Ascending aorta (tissue), 2 donors: ENCODE measurements at regions not wholly inside any gene's neighbourhood (a gene's known extent, or its start where the extent isn't known, plus 50 kb on each side); places are given as distances from the start of the nearest gene placed in this dataset.

Experiments
- DNase-seq, 2 donors: peaks; one replicate each; pipeline ENCODE4 v3.0.0-alpha.2; 2019; ENCODE audit warnings: low spot score in 2 of 2
- H3K27ac ChIP-seq, 2 donors: fragments of 200-600 bp; sonication (generic); one replicate each; pipeline ENCODE4 v1.5.1; 2016 to 2017; ENCODE audit warnings: mild to moderate bottlenecking in 1 of 2
- H3K27me3 ChIP-seq: fragments of 200-600 bp; sonication (generic); one replicate; pipeline ENCODE4 v1.5.1; 2017
- H3K36me3 ChIP-seq, 2 donors: fragments of 200-600 bp; sonication (generic); one replicate each; pipeline ENCODE4 v1.5.1; 2016
- H3K4me1 ChIP-seq, 2 donors: fragments of 200-600 bp; sonication (generic); one replicate each; pipeline ENCODE4 v1.5.1; 2016 to 2017; ENCODE audit warnings: mild to moderate bottlenecking in 1 of 2
- H3K4me3 ChIP-seq, 2 donors: fragments of 200-600 bp; sonication (generic); one replicate each; pipeline ENCODE4 v1.5.1; 2016 to 2017; ENCODE audit warnings: mild to moderate bottlenecking in 1 of 2
- H3K9me3 ChIP-seq, 2 donors: fragments of 200-600 bp; sonication (generic); one replicate each; pipeline ENCODE4 v1.5.1; 2016
- intact Hi-C: fragments of 100-400 bp; cut with DNase I; formaldehyde crosslinking; loops from one replicate; pipeline ENCODE4 v1.15.1; 2023
- TF ChIP-seq, protein P1 (sequence below), 3 experiments: fragments of 200-600 bp in 2 of 3; fragments of 450-650 bp in 1 of 3; sonication (generic) in 2 of 3; IDR thresholded peaks; one replicate each; pipeline ENCODE4 v1.5.1; 2016 to 2019; ENCODE audit warnings: antibody characterized with exemption in 3 of 3, mild to moderate bottlenecking in 1 of 3, moderate library complexity in 1 of 3

- DNase-seq = peak in 1 of 2 donors; percentile 33
- intact Hi-C loops = no loop called here
- H3K36me3 ChIP-seq = no peaks in the 10 kb centered on the region
- no peaks in the 10 kb centered on the region for H3K27me3 ChIP-seq
- no peak overlapping the region for H3K27ac ChIP-seq
- TF ChIP-seq, protein P1, sequence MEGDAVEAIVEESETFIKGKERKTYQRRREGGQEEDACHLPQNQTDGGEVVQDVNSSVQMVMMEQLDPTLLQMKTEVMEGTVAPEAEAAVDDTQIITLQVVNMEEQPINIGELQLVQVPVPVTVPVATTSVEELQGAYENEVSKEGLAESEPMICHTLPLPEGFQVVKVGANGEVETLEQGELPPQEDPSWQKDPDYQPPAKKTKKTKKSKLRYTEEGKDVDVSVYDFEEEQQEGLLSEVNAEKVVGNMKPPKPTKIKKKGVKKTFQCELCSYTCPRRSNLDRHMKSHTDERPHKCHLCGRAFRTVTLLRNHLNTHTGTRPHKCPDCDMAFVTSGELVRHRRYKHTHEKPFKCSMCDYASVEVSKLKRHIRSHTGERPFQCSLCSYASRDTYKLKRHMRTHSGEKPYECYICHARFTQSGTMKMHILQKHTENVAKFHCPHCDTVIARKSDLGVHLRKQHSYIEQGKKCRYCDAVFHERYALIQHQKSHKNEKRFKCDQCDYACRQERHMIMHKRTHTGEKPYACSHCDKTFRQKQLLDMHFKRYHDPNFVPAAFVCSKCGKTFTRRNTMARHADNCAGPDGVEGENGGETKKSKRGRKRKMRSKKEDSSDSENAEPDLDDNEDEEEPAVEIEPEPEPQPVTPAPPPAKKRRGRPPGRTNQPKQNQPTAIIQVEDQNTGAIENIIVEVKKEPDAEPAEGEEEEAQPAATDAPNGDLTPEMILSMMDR (IDR thresholded peaks at IDR 0.05) = no peak
- no peak overlapping the region for H3K4me3 ChIP-seq
- H3K9me3 ChIP-seq = no peaks in the 10 kb centered on the region
- H3K4me1 ChIP-seq = no peaks in the 10 kb centered on the region
These were observed 249.2 kb upstream of the IRX4 start for GRCh38 chr5:2131826-2132496.

DNA sequence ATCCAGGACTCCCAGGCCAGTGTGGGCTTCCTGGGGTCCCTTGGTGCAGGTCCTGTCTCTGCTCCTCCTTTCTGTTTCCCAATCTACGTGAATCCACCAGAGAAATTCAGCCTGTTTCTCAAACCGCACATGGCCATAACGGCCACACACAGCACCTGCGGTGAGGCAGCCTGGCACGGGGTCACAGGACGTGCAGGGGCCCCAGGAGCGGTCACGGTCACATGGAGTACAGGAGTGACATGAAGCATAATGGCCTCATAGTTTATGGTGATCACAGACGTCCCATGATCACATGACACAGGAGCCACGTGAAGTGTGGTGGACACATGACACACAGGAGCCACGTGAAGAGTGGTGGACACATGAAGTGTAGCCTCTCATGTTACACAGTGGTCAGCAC, 248.5 kb upstream of the IRX4 start:
- no peaks in the 10 kb centered on the region for H3K4me1 ChIP-seq
- intact Hi-C loops = no loop called here
- H3K4me3 ChIP-seq = no peak overlapping the region
- TF ChIP-seq, protein P1 (IDR thresholded peaks at IDR 0.05) = no peak
- no peaks in the 10 kb centered on the region for H3K27me3 ChIP-seq
- no peaks in the 10 kb centered on the region for H3K36me3 ChIP-seq
- H3K27ac ChIP-seq = no peak overlapping the region
- peak in 1 of 2 donors; percentile 55 for DNase-seq
- H3K9me3 ChIP-seq = no peaks in the 10 kb centered on the region

- no peaks in the 10 kb centered on the region for H3K27me3 ChIP-seq
- H3K9me3 ChIP-seq = no peaks in the 10 kb centered on the region
- no peaks in the 10 kb centered on the region for H3K36me3 ChIP-seq
- no peaks in the 10 kb centered on the region for H3K4me1 ChIP-seq
- peak in 1 of 2 donors; percentile 54 for DNase-seq
- no peak overlapping the region for H3K4me3 ChIP-seq
- intact Hi-C loops = no loop called here
- H3K27ac ChIP-seq = no peak overlapping the region
- TF ChIP-seq, protein P1 (IDR thresholded peaks at IDR 0.05) = no peak
These were observed 247.6 kb upstream of the IRX4 start for GRCh38 chr5:2130361-2130760.

DNA sequence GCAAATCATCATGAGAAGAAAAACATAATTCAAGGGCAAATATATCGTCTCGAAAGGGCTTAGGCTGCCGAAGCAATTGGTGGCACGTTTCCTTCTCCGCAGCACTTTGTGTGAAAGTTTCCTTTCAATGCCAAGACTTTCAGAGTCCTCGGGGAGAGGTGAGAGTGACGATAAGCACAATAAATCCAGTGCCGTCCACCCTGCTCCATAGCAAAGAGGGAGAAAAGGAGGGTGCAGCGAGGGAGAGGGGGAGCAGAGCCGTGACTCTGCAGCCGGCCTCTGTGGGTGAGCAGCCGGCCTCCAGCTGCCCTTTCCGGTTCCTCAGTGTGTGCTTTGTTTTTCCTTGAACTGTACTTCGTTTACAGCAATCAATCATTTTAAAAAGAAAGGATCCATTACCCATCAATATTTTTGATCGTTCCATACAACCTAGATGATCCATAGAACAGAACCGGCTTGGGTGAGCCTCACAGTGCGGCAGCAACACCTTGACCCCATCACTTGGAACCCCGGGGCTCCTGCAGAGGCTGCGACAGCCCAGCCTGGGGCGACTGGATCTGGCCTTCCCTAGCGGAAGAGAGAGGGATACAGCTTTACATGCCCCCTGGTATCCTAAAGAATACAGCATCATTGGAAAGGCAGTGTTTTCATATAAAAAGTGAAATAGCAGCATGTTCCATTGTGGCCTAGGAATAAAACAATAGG, 247.0 kb upstream of the IRX4 start:
- intact Hi-C loops = no loop called here
- H3K36me3 ChIP-seq = no peaks in the 10 kb centered on the region
- H3K4me1 ChIP-seq = no peaks in the 10 kb centered on the region
- no peak overlapping the region for H3K4me3 ChIP-seq
- no peaks in the 10 kb centered on the region for H3K9me3 ChIP-seq
- peak in 1 of 2 donors; percentile 35 for DNase-seq
- H3K27ac ChIP-seq = no peak overlapping the region
- no peaks in the 10 kb centered on the region for H3K27me3 ChIP-seq
- TF ChIP-seq, protein P1 (IDR thresholded peaks at IDR 0.05) = no peak

DNA sequence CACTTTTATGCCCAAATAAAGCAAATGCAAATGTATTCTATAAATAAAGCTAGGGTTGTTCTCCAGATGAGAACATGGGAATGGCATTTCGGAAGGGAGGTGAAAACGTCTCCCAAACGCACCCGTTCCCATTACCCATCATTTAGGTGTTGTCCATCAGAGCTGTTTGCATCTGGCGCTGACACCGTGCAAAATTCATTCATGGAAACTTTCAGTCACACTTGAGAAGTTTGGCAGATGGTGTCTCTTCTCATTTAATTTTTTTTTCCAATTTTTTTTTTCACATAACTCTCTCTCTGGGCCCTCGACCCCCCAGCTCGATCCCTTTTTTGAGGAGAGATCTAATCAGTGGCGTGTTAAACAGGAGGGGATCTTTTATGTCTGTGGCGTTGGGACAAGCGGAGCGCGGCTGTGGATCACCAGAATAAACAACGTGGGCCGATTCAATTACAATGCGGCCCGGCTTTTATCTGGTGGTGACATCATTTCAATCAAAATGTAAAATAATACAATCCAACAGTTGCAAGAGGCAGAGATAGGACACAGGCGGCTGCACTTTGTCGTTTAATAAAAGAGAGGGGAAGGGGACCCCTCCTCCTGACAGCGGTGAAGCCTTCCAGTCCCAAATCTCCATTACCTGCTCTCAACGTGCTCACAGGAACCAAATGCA, 246.1 kb upstream of the IRX4 start:
- Histone ChIP-seq H3K4me3 (no peak overlapping the region), H3K36me3 (no peaks in the 10 kb centered on the region), H3K4me1 (no peaks in the 10 kb centered on the region), H3K27me3 (no peaks in the 10 kb centered on the region), H3K9me3 (no peaks in the 10 kb centered on the region), H3K27ac (no peak overlapping the region)
- TF ChIP-seq, protein P1 (IDR thresholded peaks at IDR 0.05) = no peak
- intact Hi-C loops = no loop called here
- peak in 1 of 2 donors; percentile 22 for DNase-seq
